K562 (cell line): ENCODE measurements at regions not wholly inside any gene's neighbourhood (a gene's known extent, or its start where the extent isn't known, plus 50 kb on each side); places are given as distances from the start of the nearest gene placed in this dataset.

Experiments used
- ATAC-seq: fragments of 200-7000 bp; cut with Tn5 transposase; 3 replicates; pipeline ENCODE4 v1.9.1; 2020; ENCODE audit warnings: moderate library complexity
- BruUV-seq: library from RNA; stranded (reverse); fragments of 400-500 nt; replicated peaks from 2 replicates; lab custom pipeline; 2021; lab: Mats Ljungman, UMichigan
- CTCF ChIA-PET: fragments of 300-600 bp; formaldehyde crosslinking; extraction: SDS; loops from one replicate; lab custom pipeline; 2021; ENCODE audit warnings: low intra/inter-chr PET ratio; lab: Yijun Ruan, JAX
- POLR2A ChIA-PET: fragments of 300-600, 350-650 bp; sonication (Branson Sonifier 250); formaldehyde crosslinking; extraction: SDS; loops from one replicate; lab custom pipeline; 2021; ENCODE audit warnings: antibody characterized with exemption, inconsistent platforms; lab: Yijun Ruan, JAX
- DNase-seq, 4 experiments: peaks; one replicate each; pipeline versions ENCODE4 v3.0.0 to v3.0.0-alpha.2; 2011 to 2018; ENCODE audit warnings: low spot score in 3 of 4, mixed read lengths in 3 of 4; ENCODE audit errors: extremely low read depth in 1 of 4
- FAIRE-seq: peaks from 2 replicates; lab custom pipeline; 2011; peaks lifted over from hg19 to GRCh38; lab: Jason Lieb, UNC
- H2AFZ ChIP-seq: 2 replicates; pipeline ENCODE4 v1.6.0; 2011; ENCODE audit warnings: low read depth, low read length, control low read depth, inconsistent platforms
- H3K27ac ChIP-seq: fragments of 200-600 bp; 3 replicates; pipeline ENCODE4 v1.8.0; 2011; ENCODE audit warnings: low read depth, mild to moderate bottlenecking, control low read depth, inconsistent platforms, low read length, moderate library complexity, mixed read lengths; ENCODE audit errors: extremely low read depth
- H3K27me3 ChIP-seq, 2 experiments: fragments of 300-600 bp in 1 of 2; 2 replicates in 1 of 2; 3 replicates in 1 of 2; pipeline versions ENCODE4 v1.6.0 to v1.8.0; 2011; ENCODE audit warnings: inconsistent platforms in 2 of 2, low read length in 2 of 2, mild to moderate bottlenecking in 1 of 2, mixed read lengths in 1 of 2, moderate library complexity in 1 of 2; ENCODE audit not compliant: control insufficient read depth in 2 of 2, insufficient read depth in 2 of 2
- H3K36me3 ChIP-seq: fragments of 300-600 bp; 3 replicates; pipeline ENCODE4 v1.8.0; 2011; ENCODE audit warnings: mild to moderate bottlenecking, low read length, inconsistent platforms; ENCODE audit not compliant: control insufficient read depth, insufficient read depth
- H3K4me1 ChIP-seq, 2 experiments: fragments of 200-600 bp in 1 of 2; replicated peaks in 1 of 2; 2 replicates in 1 of 2; 3 replicates in 1 of 2; pipeline versions ENCODE4 v1.5.1 to v1.8.0; 2011; ENCODE audit warnings: inconsistent platforms in 2 of 2, low read length in 2 of 2, mild to moderate bottlenecking in 1 of 2, mixed read lengths in 1 of 2, moderate library complexity in 1 of 2; ENCODE audit not compliant: control insufficient read depth in 2 of 2, insufficient read depth in 2 of 2
- H3K4me2 ChIP-seq: 2 replicates; pipeline ENCODE4 v1.6.1; 2011; ENCODE audit warnings: low read length, control low read depth, inconsistent platforms, mixed read lengths; ENCODE audit not compliant: insufficient read depth
- H3K4me3 ChIP-seq: fragments of 200-600 bp; sonication (generic), shearing (Covaris generic); 2 replicates; pipeline ENCODE4 v1.5.1; 2016; ENCODE audit warnings: control low read depth, inconsistent platforms
- H3K79me2 ChIP-seq: fragments of 200-600 bp; 3 replicates; pipeline ENCODE4 v1.8.0; 2011; ENCODE audit warnings: low read length, inconsistent platforms; ENCODE audit not compliant: control insufficient read depth, insufficient read depth
- H3K9ac ChIP-seq, 2 experiments: 2 replicates each; pipeline versions ENCODE4 v1.6.0 to v1.6.1; 2011; ENCODE audit warnings: low read depth in 2 of 2, low read length in 2 of 2, control low read depth in 1 of 2, inconsistent platforms in 1 of 2, mild to moderate bottlenecking in 1 of 2, mixed read lengths in 1 of 2; ENCODE audit not compliant: insufficient read depth in 1 of 2
- H3K9me1 ChIP-seq: one replicate; pipeline ENCODE4 v1.6.0; 2011; ENCODE audit warnings: inconsistent platforms, mild to moderate bottlenecking, low read length, moderate library complexity; ENCODE audit not compliant: control insufficient read depth, insufficient read depth
- H3K9me3 ChIP-seq: replicated peaks from 2 replicates; pipeline ENCODE4 v1.5.1; 2011; ENCODE audit warnings: low read depth, low read length, inconsistent platforms; ENCODE audit not compliant: control insufficient read depth, insufficient read depth
- H4K20me1 ChIP-seq: replicated peaks from 2 replicates; pipeline ENCODE4 v1.6.1; 2011; ENCODE audit warnings: low read length, inconsistent platforms, mixed read lengths; ENCODE audit not compliant: control insufficient read depth, insufficient read depth
- FOXK1 ChIP-seq: sonication (generic); formaldehyde crosslinking; IDR thresholded peaks from 2 replicates; pipeline ENCODE4 v1.8.0; 2022; ENCODE audit warnings: missing genetic modification reagents, mild to moderate bottlenecking, borderline replicate concordance
- FOXO4 ChIP-seq: fragments of 450-650 bp; formaldehyde crosslinking; IDR thresholded peaks from 2 replicates; pipeline ENCODE4 v1.4.0; 2020; ENCODE audit warnings: mild to moderate bottlenecking, moderate library complexity
- HMBOX1 ChIP-seq: sonication (generic); IDR thresholded peaks from 2 replicates; pipeline ENCODE4 v1.6.1; 2016
- MED1 ChIP-seq: sonication (generic); formaldehyde crosslinking; IDR thresholded peaks from 2 replicates; pipeline ENCODE4 v1.8.1; 2023; ENCODE audit warnings: missing genetic modification reagents, borderline replicate concordance
- SAFB ChIP-seq: fragments of 200-400 bp; formaldehyde crosslinking; IDR thresholded peaks from 2 replicates; pipeline ENCODE4 v1.6.1; 2017; ENCODE audit warnings: low read depth, low read length, borderline replicate concordance
- SNAPC5 ChIP-seq: fragments of 250-450 bp; sonication (Bioruptor Pico); IDR thresholded peaks from 2 replicates; pipeline ENCODE4 v1.8.0; 2021; ENCODE audit warnings: moderate library complexity, mild to moderate bottlenecking, inconsistent platforms
- TCF7L2 ChIP-seq: fragments of 150-350 bp; IDR thresholded peaks from 2 replicates; pipeline ENCODE4 v1.6.1; 2016; ENCODE audit warnings: low read depth, mild to moderate bottlenecking, low read length, moderate library complexity
- TEAD4 ChIP-seq, 2 experiments: sonication (generic) in 1 of 2; formaldehyde crosslinking in 1 of 2; IDR thresholded peaks; 2 replicates each; pipeline versions ENCODE4 v1.6.1 to v1.8.0; 2012 to 2022; ENCODE audit warnings: borderline replicate concordance in 1 of 2, inconsistent platforms in 1 of 2, low read length in 1 of 2, mild to moderate bottlenecking in 1 of 2, missing genetic modification reagents in 1 of 2
- ZBTB33 ChIP-seq: sonication (generic); formaldehyde crosslinking; IDR thresholded peaks from 2 replicates; pipeline ENCODE4 v1.8.1; 2023; ENCODE audit warnings: mild to moderate bottlenecking, missing genetic modification reagents
- ZBTB8A ChIP-seq: fragments of 450-650 bp; IDR thresholded peaks from 2 replicates; pipeline ENCODE4 v1.6.1; 2018; ENCODE audit warnings: mild to moderate bottlenecking, moderate library complexity; ENCODE audit not compliant: partially characterized antibody
- ZC3H4 ChIP-seq: sonication (generic); formaldehyde crosslinking; IDR thresholded peaks from 2 replicates; pipeline ENCODE4 v1.9.0; 2021; ENCODE audit warnings: missing genetic modification reagents, borderline replicate concordance
- ZNF639 ChIP-seq, 2 experiments: fragments of 200-800 bp in 1 of 2; sonication (Bioruptor generic) in 1 of 2; sonication (generic) in 1 of 2; formaldehyde crosslinking in 1 of 2; IDR thresholded peaks in 1 of 2; conservative IDR thresholded peaks in 1 of 2; 2 replicates each; pipeline versions ENCODE4 v1.5.0 to v1.6.1; 2016 to 2020; ENCODE audit warnings: missing compliant biosample characterization in 1 of 2, missing genetic modification characterization in 1 of 2, missing genetic modification reagents in 1 of 2
- WGBS: fragments of 100-300 bp; shearing (Covaris generic); methylation state at CpG from one replicate; pipeline ENCODE4 v1.1.6; 2016; ENCODE audit warnings: low coverage, mixed read lengths; ENCODE audit not compliant: insufficient coverage; ENCODE audit errors: missing lambda C conversion rate; 5-methylcytosine and 5-hydroxymethylcytosine counted together
- in situ Hi-C: fragments of 300-500 bp; cut with MboI; formaldehyde crosslinking; loops from 4 replicates; pipeline ENCODE4 v1.15.0; 2018; ENCODE audit warnings: inconsistent platforms, mixed read lengths
- intact Hi-C: fragments of 100-400 bp; cut with micrococcal nuclease; formaldehyde crosslinking; loops from 2 replicates; pipeline ENCODE4 v1.14.2; 2022

- TF ChIP-seq MED1 (CRISPR knock-in tag) (no peak), HMBOX1 (no peak)
Measured at GRCh38 chr5:9785751-9786150, 155.6 kb upstream of the TAS2R1 start (continued).

GRCh38 chr5:9784231-9784630 lies 154.1 kb upstream of the TAS2R1 start:
- CTCF ChIA-PET = no interaction called here
- Histone ChIP-seq H3K79me2 (no peaks in the 10 kb centered on the region), H3K27me3 (no peaks in the 10 kb centered on the region), H3K36me3 (no peaks in the 10 kb centered on the region), H3K9ac (no peak overlapping the region), H3K9me3 (no peaks in the 10 kb centered on the region), H3K27ac (no peak overlapping the region), H3K4me3 (no peak overlapping the region), H3K4me1 (no peaks in the 10 kb centered on the region), H3K4me2 (no peak overlapping the region), H4K20me1 (no peaks in the 10 kb centered on the region), H3K9me1 (no peaks in the 10 kb centered on the region), H2AFZ (no peak overlapping the region)
- DNase-seq (no peak), ATAC-seq (no peak), FAIRE-seq (no peak)
- intact Hi-C loops = no loop called here
- POLR2A ChIA-PET = interaction anchor here (0.6 kb wide), 1 partner anchor 1339 kb away, joined by 3 read pairs; no protein-coding TSS in a partner anchor
- no TSS peak for BruUV-seq
- in situ Hi-C loops = no loop called here
- 0% methylated on average over 2 of the region's 2 CpGs for WGBS
- TF ChIP-seq ZBTB33 (CRISPR knock-in tag) (no peak), TCF7L2 (no peak), FOXK1 (no peak), SAFB (no peak), ZC3H4 (no peak), ZNF639 (CRISPR knock-in tag; conservative IDR thresholded peaks at IDR 0.05 in 1 of 2, IDR thresholded peaks at IDR 0.05 in 1 of 2) (no peak), FOXO4 (CRISPR knock-in tag) (no peak), TEAD4 (IDR thresholded peaks at IDR 0.05; ENCODE audit: low read length) (no peak), TEAD4 (CRISPR knock-in tag; IDR thresholded peaks at IDR 0.05; ENCODE audit: borderline replicate concordance) (no peak), SNAPC5 (CRISPR knock-in tag) (no peak), ZBTB8A (no peak)
